ENCODE measurements at regions not wholly inside any gene's neighbourhood (a gene's known extent, or its start where the extent isn't known, plus 50 kb on each side); places are given as distances from the start of the nearest gene placed in this dataset.

DNA sequence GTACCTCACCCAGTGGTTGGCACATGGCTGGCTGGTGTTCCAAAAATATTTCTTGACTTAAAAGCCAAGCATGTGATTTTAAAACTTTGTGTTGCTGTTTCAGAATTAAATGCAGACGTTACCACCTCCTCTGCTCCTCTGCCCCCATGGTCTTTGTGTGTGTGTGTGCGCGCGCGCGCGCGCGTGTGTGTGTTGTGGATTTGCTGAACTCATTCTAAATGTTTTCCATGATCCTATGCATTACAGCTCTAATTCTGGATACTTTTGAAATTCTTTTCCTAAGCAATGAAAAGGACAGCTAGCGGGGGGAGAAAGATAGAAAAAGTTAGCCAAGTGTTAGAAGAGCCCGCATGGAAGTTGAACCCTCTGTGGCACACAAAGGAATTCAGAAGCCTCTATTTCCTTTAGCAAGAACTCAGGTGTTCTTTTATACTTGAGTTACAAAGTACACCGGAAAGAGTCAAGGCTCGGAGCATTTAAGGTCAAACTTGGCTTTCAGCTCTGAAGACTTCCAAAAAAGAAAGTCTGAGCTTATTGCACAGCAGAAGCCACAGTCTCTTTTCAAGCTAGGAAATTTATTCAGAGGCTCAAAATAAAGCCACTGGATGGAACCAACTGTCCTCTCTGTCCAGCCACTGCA lies 350.5 kb upstream of the TBL1XR1 start:
- no peaks in the 10 kb centered on the region for H3K36me3 ChIP-seq
- H3K27me3 ChIP-seq = no peaks in the 10 kb centered on the region
- ATAC-seq = no peak
- TF ChIP-seq, protein P1, sequence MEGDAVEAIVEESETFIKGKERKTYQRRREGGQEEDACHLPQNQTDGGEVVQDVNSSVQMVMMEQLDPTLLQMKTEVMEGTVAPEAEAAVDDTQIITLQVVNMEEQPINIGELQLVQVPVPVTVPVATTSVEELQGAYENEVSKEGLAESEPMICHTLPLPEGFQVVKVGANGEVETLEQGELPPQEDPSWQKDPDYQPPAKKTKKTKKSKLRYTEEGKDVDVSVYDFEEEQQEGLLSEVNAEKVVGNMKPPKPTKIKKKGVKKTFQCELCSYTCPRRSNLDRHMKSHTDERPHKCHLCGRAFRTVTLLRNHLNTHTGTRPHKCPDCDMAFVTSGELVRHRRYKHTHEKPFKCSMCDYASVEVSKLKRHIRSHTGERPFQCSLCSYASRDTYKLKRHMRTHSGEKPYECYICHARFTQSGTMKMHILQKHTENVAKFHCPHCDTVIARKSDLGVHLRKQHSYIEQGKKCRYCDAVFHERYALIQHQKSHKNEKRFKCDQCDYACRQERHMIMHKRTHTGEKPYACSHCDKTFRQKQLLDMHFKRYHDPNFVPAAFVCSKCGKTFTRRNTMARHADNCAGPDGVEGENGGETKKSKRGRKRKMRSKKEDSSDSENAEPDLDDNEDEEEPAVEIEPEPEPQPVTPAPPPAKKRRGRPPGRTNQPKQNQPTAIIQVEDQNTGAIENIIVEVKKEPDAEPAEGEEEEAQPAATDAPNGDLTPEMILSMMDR (IDR thresholded peaks at IDR 0.05) = no peak
- H3K27ac ChIP-seq = no peak overlapping the region
- no peaks in the 10 kb centered on the region for H3K9me3 ChIP-seq
- H3K4me3 ChIP-seq = no peak overlapping the region
- intact Hi-C loops (cut with DNase I) = no loop called here
- H3K4me1 ChIP-seq = no peaks in the 10 kb centered on the region
- no peak for DNase-seq

DNA sequence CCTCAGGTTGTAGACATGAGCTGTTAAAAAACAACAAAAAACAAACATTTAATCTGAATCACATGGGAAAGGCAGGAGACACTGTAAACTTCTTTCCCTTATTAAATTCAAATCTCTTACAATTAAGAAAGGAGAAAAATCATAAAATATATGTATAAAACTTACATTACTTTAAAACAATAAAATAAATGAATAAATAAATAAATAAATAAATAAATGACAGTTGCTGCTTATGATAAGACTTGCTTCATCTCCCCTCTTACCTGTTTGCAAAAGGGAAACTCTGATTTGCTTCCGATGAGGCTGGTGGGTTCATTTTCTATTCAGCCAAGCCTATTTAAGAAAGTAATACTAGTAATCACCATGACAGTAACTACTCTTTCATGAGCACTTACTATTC lies 353.4 kb upstream of the TBL1XR1 start:
- ATAC-seq = no peak

DNA sequence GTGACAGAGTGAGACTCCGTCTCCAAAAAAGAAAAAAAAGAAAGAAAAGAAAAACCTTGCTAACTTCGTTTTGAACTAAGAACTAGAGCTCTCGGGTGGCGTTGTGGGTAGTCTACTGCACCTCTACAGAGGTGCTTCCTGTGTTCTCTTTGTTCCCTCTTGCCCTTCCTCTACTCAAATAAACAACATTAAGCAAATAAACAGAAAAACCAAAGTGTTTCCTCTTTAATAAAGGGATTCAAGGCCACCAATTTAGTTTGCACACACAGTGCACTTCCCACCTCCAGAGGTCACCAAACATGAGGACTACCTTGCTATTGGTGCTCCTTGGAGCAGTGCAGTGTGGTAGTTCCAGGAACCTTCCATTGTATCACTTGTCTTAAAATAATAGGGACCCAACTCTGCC lies 354.2 kb upstream of the TBL1XR1 start:
- no peaks in the 10 kb centered on the region for H3K9me3 ChIP-seq
- TF ChIP-seq, protein P1 (IDR thresholded peaks at IDR 0.05) = no peak
- no peaks in the 10 kb centered on the region for H3K36me3 ChIP-seq
- no peak overlapping the region for H3K4me3 ChIP-seq
- DNase-seq (no peak), ATAC-seq (no peak)
- H3K4me1 ChIP-seq = peaks cover 0 to 2% of the 10 kb centered on the region in 2 donors
- no peaks in the 10 kb centered on the region for H3K27me3 ChIP-seq
- intact Hi-C loops (cut with DNase I) = no loop called here
- H3K27ac ChIP-seq = no peak overlapping the region

More for the DNA sequence above, 353.4 kb upstream of the TBL1XR1 start:
- H3K36me3 ChIP-seq = no peaks in the 10 kb centered on the region
- no peak overlapping the region for H3K27ac ChIP-seq
- no peaks in the 10 kb centered on the region for H3K27me3 ChIP-seq
- intact Hi-C loops (cut with DNase I) = no loop called here
- TF ChIP-seq, protein P1 (IDR thresholded peaks at IDR 0.05) = no peak
- no peak for DNase-seq
- no peak overlapping the region for H3K4me3 ChIP-seq
- no peaks in the 10 kb centered on the region for H3K9me3 ChIP-seq
- peaks cover 0 to 2% of the 10 kb centered on the region in 2 donors for H3K4me1 ChIP-seq

DNA sequence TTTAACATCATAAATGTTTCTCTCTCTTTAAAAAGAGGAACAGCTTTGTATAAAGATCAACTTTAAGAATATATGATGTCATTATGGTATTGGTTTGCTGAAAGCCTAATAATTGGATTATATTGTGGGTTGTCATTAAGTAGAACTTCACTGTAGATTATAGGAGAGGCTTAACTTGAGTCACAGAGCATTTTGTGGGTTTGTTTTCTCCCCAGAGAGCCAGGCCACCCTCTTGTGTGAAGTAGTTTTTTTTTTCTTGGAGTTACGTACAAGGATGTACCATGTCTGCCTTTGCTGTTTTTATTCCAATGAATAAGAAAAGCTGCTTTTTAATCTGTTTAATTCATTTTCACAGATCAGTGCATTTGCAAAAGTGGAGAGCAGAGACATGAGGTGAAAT lies 354.8 kb upstream of the TBL1XR1 start:
- intact Hi-C loops (cut with DNase I) = no loop called here
- Histone ChIP-seq H3K27me3 (no peaks in the 10 kb centered on the region), H3K27ac (no peak overlapping the region)

DNA sequence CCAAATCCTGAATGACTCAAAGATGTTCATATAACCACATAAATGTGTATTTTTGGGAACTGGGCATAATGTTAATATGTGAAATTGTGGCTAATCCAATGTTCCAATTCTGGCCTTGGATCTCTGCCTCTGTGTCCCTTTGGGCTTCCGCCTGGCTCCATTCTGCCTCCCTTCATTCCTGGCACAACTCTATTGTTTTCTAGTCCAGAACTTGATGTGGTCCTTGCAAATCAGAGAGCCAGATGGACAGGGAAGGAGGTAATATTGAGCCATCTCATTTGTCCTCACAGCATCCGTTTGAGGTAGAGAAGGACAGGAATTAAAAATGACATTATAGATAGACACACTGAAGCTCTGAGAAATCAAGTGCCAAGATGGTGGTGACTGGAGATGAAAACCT lies 355.7 kb upstream of the TBL1XR1 start:
- TF ChIP-seq, protein P1 (IDR thresholded peaks at IDR 0.05) = no peak
- intact Hi-C loops (cut with DNase I) = no loop called here
- H3K27me3 ChIP-seq = no peaks in the 10 kb centered on the region
- H3K4me1 ChIP-seq = peaks cover 0 to 2% of the 10 kb centered on the region in 2 donors
- H3K36me3 ChIP-seq = no peaks in the 10 kb centered on the region
- no peak for DNase-seq
- no peak for ATAC-seq
- no peak overlapping the region for H3K27ac ChIP-seq
- no peak overlapping the region for H3K4me3 ChIP-seq
- no peaks in the 10 kb centered on the region for H3K9me3 ChIP-seq

More for the DNA sequence above, 354.8 kb upstream of the TBL1XR1 start:
- H3K4me1 ChIP-seq = peaks cover 0 to 2% of the 10 kb centered on the region in 2 donors
- TF ChIP-seq, protein P1 (IDR thresholded peaks at IDR 0.05) = no peak
- H3K36me3 ChIP-seq = no peaks in the 10 kb centered on the region
- no peak for ATAC-seq
- DNase-seq = no peak
- no peak overlapping the region for H3K4me3 ChIP-seq
- no peaks in the 10 kb centered on the region for H3K9me3 ChIP-seq
